Breast epithelium (tissue), 3 donors: ENCODE measurements at regions not wholly inside any gene's neighbourhood (a gene's known extent, or its start where the extent isn't known, plus 50 kb on each side); places are given as distances from the start of the nearest gene placed in this dataset.

Experiments
- POLR2A ChIP-seq: fragments of 450-650 bp; IDR thresholded peaks from one replicate; pipeline ENCODE4 v1.6.1; 2016; ENCODE audit warnings: antibody characterized with exemption, mild to moderate bottlenecking, moderate library complexity
- TF ChIP-seq, protein P1 (sequence below), 3 donors: fragments of 450-650 bp; IDR thresholded peaks; one replicate each; pipeline ENCODE4 v1.5.1; 2016 to 2017; ENCODE audit warnings: antibody characterized with exemption in 3 of 3, mild to moderate bottlenecking in 3 of 3, moderate library complexity in 3 of 3

DNA sequence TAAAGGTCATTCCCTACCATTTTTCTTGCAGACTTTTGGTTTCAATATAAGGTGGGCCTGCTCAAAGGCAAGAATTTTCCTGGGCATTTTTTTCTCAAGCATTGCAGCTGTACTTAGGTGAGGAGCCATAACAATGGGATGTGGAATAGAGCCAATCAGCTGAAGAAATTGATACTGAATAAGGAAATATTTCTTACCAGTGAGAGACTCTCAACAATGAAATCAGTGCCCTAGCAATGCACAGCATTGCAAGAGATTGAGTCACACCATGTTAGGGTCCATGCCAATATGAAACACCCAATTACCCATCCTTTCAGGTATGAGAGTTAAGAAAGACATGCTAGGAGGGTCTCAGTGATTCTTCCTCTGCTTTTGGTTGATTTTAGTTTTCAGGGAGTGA is 237.6 kb downstream of the SOX9 start:
- TF ChIP-seq, protein P1, sequence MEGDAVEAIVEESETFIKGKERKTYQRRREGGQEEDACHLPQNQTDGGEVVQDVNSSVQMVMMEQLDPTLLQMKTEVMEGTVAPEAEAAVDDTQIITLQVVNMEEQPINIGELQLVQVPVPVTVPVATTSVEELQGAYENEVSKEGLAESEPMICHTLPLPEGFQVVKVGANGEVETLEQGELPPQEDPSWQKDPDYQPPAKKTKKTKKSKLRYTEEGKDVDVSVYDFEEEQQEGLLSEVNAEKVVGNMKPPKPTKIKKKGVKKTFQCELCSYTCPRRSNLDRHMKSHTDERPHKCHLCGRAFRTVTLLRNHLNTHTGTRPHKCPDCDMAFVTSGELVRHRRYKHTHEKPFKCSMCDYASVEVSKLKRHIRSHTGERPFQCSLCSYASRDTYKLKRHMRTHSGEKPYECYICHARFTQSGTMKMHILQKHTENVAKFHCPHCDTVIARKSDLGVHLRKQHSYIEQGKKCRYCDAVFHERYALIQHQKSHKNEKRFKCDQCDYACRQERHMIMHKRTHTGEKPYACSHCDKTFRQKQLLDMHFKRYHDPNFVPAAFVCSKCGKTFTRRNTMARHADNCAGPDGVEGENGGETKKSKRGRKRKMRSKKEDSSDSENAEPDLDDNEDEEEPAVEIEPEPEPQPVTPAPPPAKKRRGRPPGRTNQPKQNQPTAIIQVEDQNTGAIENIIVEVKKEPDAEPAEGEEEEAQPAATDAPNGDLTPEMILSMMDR (IDR thresholded peaks at IDR 0.05), result no peak
- TF ChIP-seq POLR2A, result no peak
